WERI-Rb-1 (cell line): ENCODE measurements at regions not wholly inside any gene's neighbourhood (a gene's known extent, or its start where the extent isn't known, plus 50 kb on each side); places are given as distances from the start of the nearest gene placed in this dataset.

Experiments
- DNase-seq: peaks from one replicate; pipeline ENCODE4 v3.0.0-alpha.2; 2020
- H3K27ac ChIP-seq: fragments of 250-450 bp; sonication (Bioruptor Pico); 2 replicates; pipeline ENCODE4 v1.5.1; 2020; ENCODE audit warnings: mild to moderate bottlenecking, moderate library complexity
- H3K27me3 ChIP-seq: fragments of 250-450 bp; sonication (Bioruptor Pico); 2 replicates; pipeline ENCODE4 v1.5.1; 2021; ENCODE audit warnings: mild to moderate bottlenecking, low read depth, moderate library complexity; ENCODE audit not compliant: insufficient read depth, severe bottlenecking
- H3K36me3 ChIP-seq: fragments of 250-450 bp; sonication (Bioruptor Pico); 2 replicates; pipeline ENCODE4 v1.5.1; 2020; ENCODE audit warnings: mild to moderate bottlenecking, moderate library complexity
- H3K4me3 ChIP-seq: 2 replicates; pipeline ENCODE4 v1.5.1; 2011; ENCODE audit warnings: low read depth, mild to moderate bottlenecking, control low read depth, low read length
- H3K9me3 ChIP-seq: fragments of 250-450 bp; sonication (Bioruptor Pico); 2 replicates; pipeline ENCODE4 v1.5.1; 2021; ENCODE audit warnings: mild to moderate bottlenecking, moderate library complexity; ENCODE audit not compliant: severe bottlenecking
- CTCF ChIP-seq: IDR thresholded peaks from 2 replicates; pipeline ENCODE4 v1.5.1; 2011; ENCODE audit warnings: low read depth, mild to moderate bottlenecking, control low read depth, inconsistent platforms, low read length

- no peak for TF ChIP-seq CTCF
- H3K27me3 ChIP-seq: no peaks in the 10 kb centered on the region
- no peaks in the 10 kb centered on the region for H3K36me3 ChIP-seq
- no peak overlapping the region for H3K27ac ChIP-seq
- no peak overlapping the region for H3K4me3 ChIP-seq
- DNase-seq: no peak
- no peaks in the 10 kb centered on the region for H3K9me3 ChIP-seq
These were observed 334.9 kb downstream of the GADD45G start for GRCh38 chr9:89939626-89940292.

GRCh38 chr9:89940625-89941024 is 335.8 kb downstream of the GADD45G start:
- DNase-seq: no peak
- TF ChIP-seq CTCF: no peak
- Histone ChIP-seq H3K9me3 (no peaks in the 10 kb centered on the region), H3K27ac (no peak overlapping the region), H3K36me3 (no peaks in the 10 kb centered on the region), H3K27me3 (no peaks in the 10 kb centered on the region), H3K4me3 (no peak overlapping the region)

- no peaks in the 10 kb centered on the region for H3K27me3 ChIP-seq
- no peaks in the 10 kb centered on the region for H3K36me3 ChIP-seq
- no peak overlapping the region for H3K4me3 ChIP-seq
- peak; percentile 32 for DNase-seq
- no peak for TF ChIP-seq CTCF
- H3K27ac ChIP-seq: peak overlapping the region; percentile 58
- no peaks in the 10 kb centered on the region for H3K9me3 ChIP-seq
These were observed 337.1 kb downstream of the GADD45G start for GRCh38 chr9:89941875-89942274.

- no peak overlapping the region; the same call in 1 of the 2 replicates for H3K27ac ChIP-seq
- no peaks in the 10 kb centered on the region for H3K27me3 ChIP-seq
- no peak for DNase-seq
- no peaks in the 10 kb centered on the region for H3K9me3 ChIP-seq
- H3K4me3 ChIP-seq: no peak overlapping the region
- no peaks in the 10 kb centered on the region for H3K36me3 ChIP-seq
- no peak for TF ChIP-seq CTCF
These were observed 337.8 kb downstream of the GADD45G start for GRCh38 chr9:89942643-89943042.

GRCh38 chr9:89943309-89943708 is 338.5 kb downstream of the GADD45G start:
- Histone ChIP-seq H3K36me3 (no peaks in the 10 kb centered on the region), H3K4me3 (no peak overlapping the region), H3K9me3 (no peaks in the 10 kb centered on the region), H3K27me3 (no peaks in the 10 kb centered on the region), H3K27ac (no peak overlapping the region)
- no peak for DNase-seq
- TF ChIP-seq CTCF: no peak

GRCh38 chr9:89943728-89944127 is 338.9 kb downstream of the GADD45G start:
- H3K36me3 ChIP-seq: no peaks in the 10 kb centered on the region
- TF ChIP-seq CTCF: no peak
- H3K27me3 ChIP-seq: no peaks in the 10 kb centered on the region
- DNase-seq: no peak
- H3K9me3 ChIP-seq: no peaks in the 10 kb centered on the region
- no peak overlapping the region for H3K4me3 ChIP-seq
- no peak overlapping the region for H3K27ac ChIP-seq
